Stimulated activated memory B cell treated with anti-CD40 and anti-IgM and Interleukin-4, amounts not matched to agents 10 μg/mL and 1 μg/mL and 100 μg/mL, for 72 hours (primary cell): ENCODE measurements at regions not wholly inside any gene's neighbourhood (a gene's known extent, or its start where the extent isn't known, plus 50 kb on each side); places are given as distances from the start of the nearest gene placed in this dataset.

ENCODE experiments used
- ATAC-seq: fragments of 150-1000 bp; cut with Tn5 transposase; 2 replicates; pipeline ENCODE4 v1.10.0; 2021
- H3K27ac Mint-ChIP-seq: one replicate; pipeline ENCODE4 v1.8.0; 2022; ENCODE audit warnings: mild to moderate bottlenecking, mixed read lengths
- H3K27me3 Mint-ChIP-seq: one replicate; pipeline ENCODE4 v1.8.0; 2022; ENCODE audit warnings: mixed read lengths
- H3K36me3 Mint-ChIP-seq: one replicate; pipeline ENCODE4 v1.8.0; 2022; ENCODE audit warnings: mixed read lengths
- H3K4me1 Mint-ChIP-seq: one replicate; pipeline ENCODE4 v1.8.0; 2022; ENCODE audit warnings: mixed read lengths
- H3K4me3 Mint-ChIP-seq: one replicate; pipeline ENCODE4 v1.8.0; 2022; ENCODE audit warnings: mild to moderate bottlenecking, moderate library complexity, mixed read lengths
- H3K9me3 Mint-ChIP-seq: one replicate; pipeline ENCODE4 v1.8.0; 2022; ENCODE audit warnings: mixed read lengths

GRCh38 chr2:16275131-16275530 lies 334.8 kb downstream of the MYCN start:
- Mint-ChIP-seq H3K9me3 (no peaks in the 10 kb centered on the region), H3K4me3 (no peak overlapping the region), H3K36me3 (no peaks in the 10 kb centered on the region), H3K27ac (no peak overlapping the region), H3K4me1 (no peaks in the 10 kb centered on the region), H3K27me3 (no peaks in the 10 kb centered on the region)
- ATAC-seq: no peak

- Mint-ChIP-seq H3K4me3 (no peak overlapping the region), H3K36me3 (no peaks in the 10 kb centered on the region), H3K27ac (no peak overlapping the region), H3K27me3 (no peaks in the 10 kb centered on the region), H3K9me3 (no peaks in the 10 kb centered on the region), H3K4me1 (no peaks in the 10 kb centered on the region)
- ATAC-seq: no peak
These were observed 332.8 kb downstream of the MYCN start for GRCh38 chr2:16273111-16273510.

- Mint-ChIP-seq H3K27ac (no peak overlapping the region), H3K9me3 (peaks cover 3% of the 10 kb centered on the region), H3K27me3 (no peaks in the 10 kb centered on the region), H3K4me3 (no peak overlapping the region), H3K36me3 (no peaks in the 10 kb centered on the region), H3K4me1 (no peaks in the 10 kb centered on the region)
- ATAC-seq: no peak
These were observed 331.9 kb downstream of the MYCN start for GRCh38 chr2:16272038-16272788.

GRCh38 chr2:16271231-16271896 lies 331.0 kb downstream of the MYCN start:
- no peaks in the 10 kb centered on the region for H3K27me3 Mint-ChIP-seq
- H3K27ac Mint-ChIP-seq: no peak overlapping the region
- no peak for ATAC-seq
- no peak overlapping the region for H3K4me3 Mint-ChIP-seq
- peaks cover 3% of the 10 kb centered on the region for H3K9me3 Mint-ChIP-seq
- H3K4me1 Mint-ChIP-seq: no peaks in the 10 kb centered on the region
- no peaks in the 10 kb centered on the region for H3K36me3 Mint-ChIP-seq

GRCh38 chr2:16270441-16270840 lies 330.1 kb downstream of the MYCN start:
- H3K9me3 Mint-ChIP-seq: peaks cover 3% of the 10 kb centered on the region
- H3K27ac Mint-ChIP-seq: no peak overlapping the region
- no peaks in the 10 kb centered on the region for H3K4me1 Mint-ChIP-seq
- H3K4me3 Mint-ChIP-seq: no peak overlapping the region
- no peak for ATAC-seq
- H3K36me3 Mint-ChIP-seq: no peaks in the 10 kb centered on the region
- H3K27me3 Mint-ChIP-seq: no peaks in the 10 kb centered on the region

GRCh38 chr2:16268301-16269000 lies 328.1 kb downstream of the MYCN start:
- Mint-ChIP-seq H3K36me3 (no peaks in the 10 kb centered on the region), H3K9me3 (peaks cover 3% of the 10 kb centered on the region), H3K27ac (no peak overlapping the region), H3K4me3 (no peak overlapping the region), H3K27me3 (no peaks in the 10 kb centered on the region), H3K4me1 (no peaks in the 10 kb centered on the region)
- no peak for ATAC-seq

GRCh38 chr2:16266571-16266970 lies 326.2 kb downstream of the MYCN start:
- Mint-ChIP-seq H3K27me3 (no peaks in the 10 kb centered on the region), H3K4me1 (no peaks in the 10 kb centered on the region), H3K9me3 (peaks cover 3% of the 10 kb centered on the region), H3K4me3 (no peak overlapping the region), H3K36me3 (no peaks in the 10 kb centered on the region), H3K27ac (no peak overlapping the region)
- ATAC-seq: no peak

- peaks cover 3% of the 10 kb centered on the region for H3K9me3 Mint-ChIP-seq
- no peak overlapping the region for H3K27ac Mint-ChIP-seq
- no peak for ATAC-seq
- no peaks in the 10 kb centered on the region for H3K27me3 Mint-ChIP-seq
- no peaks in the 10 kb centered on the region for H3K36me3 Mint-ChIP-seq
- no peak overlapping the region for H3K4me3 Mint-ChIP-seq
- H3K4me1 Mint-ChIP-seq: no peaks in the 10 kb centered on the region
These were observed 324.7 kb downstream of the MYCN start for GRCh38 chr2:16264931-16265540.

- Mint-ChIP-seq H3K4me3 (no peak overlapping the region), H3K27me3 (no peaks in the 10 kb centered on the region), H3K4me1 (no peaks in the 10 kb centered on the region), H3K27ac (no peak overlapping the region), H3K9me3 (peaks cover 3% of the 10 kb centered on the region), H3K36me3 (no peaks in the 10 kb centered on the region)
- ATAC-seq: no peak
These were observed 324.1 kb downstream of the MYCN start for GRCh38 chr2:16264491-16264890.

GRCh38 chr2:16263241-16263890 lies 323.0 kb downstream of the MYCN start:
- Mint-ChIP-seq H3K4me3 (no peak overlapping the region), H3K4me1 (no peaks in the 10 kb centered on the region), H3K27ac (no peak overlapping the region), H3K36me3 (no peaks in the 10 kb centered on the region), H3K27me3 (no peaks in the 10 kb centered on the region), H3K9me3 (peaks cover 3% of the 10 kb centered on the region)
- no peak for ATAC-seq

GRCh38 chr2:16262526-16263178 lies 322.3 kb downstream of the MYCN start:
- no peak overlapping the region for H3K27ac Mint-ChIP-seq
- no peaks in the 10 kb centered on the region for H3K4me1 Mint-ChIP-seq
- no peaks in the 10 kb centered on the region for H3K36me3 Mint-ChIP-seq
- no peak for ATAC-seq
- H3K4me3 Mint-ChIP-seq: no peak overlapping the region
- peaks cover 3% of the 10 kb centered on the region for H3K9me3 Mint-ChIP-seq
- no peaks in the 10 kb centered on the region for H3K27me3 Mint-ChIP-seq

GRCh38 chr2:16261791-16262190 lies 321.4 kb downstream of the MYCN start:
- Mint-ChIP-seq H3K4me3 (no peak overlapping the region), H3K27me3 (peaks cover 4% of the 10 kb centered on the region), H3K9me3 (no peaks in the 10 kb centered on the region), H3K36me3 (no peaks in the 10 kb centered on the region), H3K27ac (no peak overlapping the region), H3K4me1 (no peaks in the 10 kb centered on the region)
- no peak for ATAC-seq

GRCh38 chr2:16261071-16261470 lies 320.7 kb downstream of the MYCN start:
- Mint-ChIP-seq H3K27me3 (peaks cover 11% of the 10 kb centered on the region), H3K36me3 (no peaks in the 10 kb centered on the region), H3K27ac (no peak overlapping the region), H3K9me3 (no peaks in the 10 kb centered on the region), H3K4me1 (no peaks in the 10 kb centered on the region), H3K4me3 (no peak overlapping the region)
- ATAC-seq: no peak

GRCh38 chr2:16260041-16260830 lies 319.9 kb downstream of the MYCN start:
- peaks cover 11% of the 10 kb centered on the region for H3K27me3 Mint-ChIP-seq
- no peak overlapping the region for H3K27ac Mint-ChIP-seq
- H3K36me3 Mint-ChIP-seq: no peaks in the 10 kb centered on the region
- ATAC-seq: no peak
- no peaks in the 10 kb centered on the region for H3K4me1 Mint-ChIP-seq
- H3K4me3 Mint-ChIP-seq: no peak overlapping the region
- no peaks in the 10 kb centered on the region for H3K9me3 Mint-ChIP-seq
